Kasumi-1 (cell line): ENCODE measurements at regions not wholly inside any gene's neighbourhood (a gene's known extent, or its start where the extent isn't known, plus 50 kb on each side); places are given as distances from the start of the nearest gene placed in this dataset.

Source experiments
- DNase-seq, 2 experiments: peaks; one replicate each; lab custom pipeline; 2025; lab: John Stamatoyannopoulos, UW

GRCh38 chr1:233518344-233518743 is 95.6 kb upstream of the KCNK1 start:
- DNase-seq: peak; percentile 2 to 20

GRCh38 chr1:233520261-233521191 is 93.4 kb upstream of the KCNK1 start:
- no peak for DNase-seq

- no peak for DNase-seq
Measured at GRCh38 chr1:233523047-233523446, 90.9 kb upstream of the KCNK1 start.

- DNase-seq: no peak
Measured at GRCh38 chr1:233527818-233528217, 86.1 kb upstream of the KCNK1 start.

- no peak for DNase-seq
Measured at GRCh38 chr1:233530665-233531386, 83.1 kb upstream of the KCNK1 start.

- DNase-seq: no peak
Measured at GRCh38 chr1:233540816-233541215, 73.1 kb upstream of the KCNK1 start.

GRCh38 chr1:233543338-233544255 is 70.3 kb upstream of the KCNK1 start:
- DNase-seq: no peak

GRCh38 chr1:233544304-233544703 is 69.6 kb upstream of the KCNK1 start:
- no peak for DNase-seq

GRCh38 chr1:233547726-233548125 is 66.2 kb upstream of the KCNK1 start:
- no peak for DNase-seq

- DNase-seq: no peak
Measured at GRCh38 chr1:233549404-233549803, 64.5 kb upstream of the KCNK1 start.

GRCh38 chr1:233549917-233550316 is 64.0 kb upstream of the KCNK1 start:
- no peak for DNase-seq

GRCh38 chr1:233554037-233554436 is 59.9 kb upstream of the KCNK1 start:
- no peak for DNase-seq

GRCh38 chr1:233561708-233562426 is 52.0 kb upstream of the KCNK1 start:
- DNase-seq: no peak
